ENCODE measurements at regions not wholly inside any gene's neighbourhood (a gene's known extent, or its start where the extent isn't known, plus 50 kb on each side); places are given as distances from the start of the nearest gene placed in this dataset.

GRCh38 chr18:66440433-66440832 is 163.5 kb downstream of the CDH19 start (continued):
- TF ChIP-seq ZGPAT (CRISPR knock-in tag; IDR thresholded peaks at IDR 0.05) (0 out of 2 replicates have a peak, but pooled peaks have one; percentile 28), NBN (conservative IDR thresholded peaks at IDR 0.05) (no peak), FOXO1 (CRISPR knock-in tag; IDR thresholded peaks at IDR 0.05) (peak; percentile 89), SMARCE1 (IDR thresholded peaks at IDR 0.05; ENCODE audit: borderline replicate concordance) (no peak), ZNF18 (CRISPR knock-in tag; IDR thresholded peaks at IDR 0.05; ENCODE audit: insufficient replicate concordance) (no peak), ATF2 (CRISPR knock-in tag; IDR thresholded peaks at IDR 0.05) (0 out of 2 replicates have a peak, but pooled peaks have one; percentile 24), CREB3 (CRISPR knock-in tag; IDR thresholded peaks at IDR 0.05) (no peak), HOXA3 (CRISPR knock-in tag; IDR thresholded peaks at IDR 0.05) (peak; percentile 48; the same call in 1 of the 2 replicates), ELF3 (CRISPR knock-in tag; IDR thresholded peaks at IDR 0.05) (0 out of 2 replicates have a peak, but pooled peaks have one; percentile 16), TCF12 (IDR thresholded peaks at IDR 0.05) (no peak), TCF12 (CRISPR knock-in tag; IDR thresholded peaks at IDR 0.05) (no peak), ZNF749 (CRISPR knock-in tag; IDR thresholded peaks at IDR 0.05; ENCODE audit: borderline replicate concordance) (no peak), EED (CRISPR knock-in tag; IDR thresholded peaks at IDR 0.05) (no peak), IKZF5 (CRISPR knock-in tag; IDR thresholded peaks at IDR 0.05) (peak; percentile 53; the same call in 1 of the 2 replicates), MEIS2 (CRISPR knock-in tag; IDR thresholded peaks at IDR 0.05) (no peak; the same call in 1 of the 2 replicates), FLYWCH1 (CRISPR knock-in tag; IDR thresholded peaks at IDR 0.05) (no peak), FOXA1 (IDR thresholded peaks at IDR 0.05) (no peak), FOXA1 (CRISPR knock-in tag; IDR thresholded peaks at IDR 0.05) (peak; percentile 75), ZNF639 (CRISPR knock-in tag; conservative IDR thresholded peaks at IDR 0.05) (no peak), CSRNP1 (CRISPR knock-in tag; IDR thresholded peaks at IDR 0.05) (no peak), SAP130 (CRISPR knock-in tag; IDR thresholded peaks at IDR 0.05; ENCODE audit: low read depth) (peak; percentile 53)
